GM21526 (cell line): ENCODE measurements at regions not wholly inside any gene's neighbourhood (a gene's known extent, or its start where the extent isn't known, plus 50 kb on each side); places are given as distances from the start of the nearest gene placed in this dataset.

Experiments
- ATAC-seq: cut with Tn5 transposase; IDR thresholded peaks from one replicate; pipeline ENCODE4 v1.9.1; 2021; ENCODE audit warnings: moderate library complexity; ENCODE audit not compliant: unreplicated experiment, low FRiP score

- ATAC-seq = no peak
These were observed 282.9 kb upstream of the ATP10B start for GRCh38 chr5:161134956-161135355.

- no peak for ATAC-seq
These were observed 282.1 kb upstream of the ATP10B start for GRCh38 chr5:161134083-161134482.

- no peak for ATAC-seq
These were observed 263.9 kb upstream of the ATP10B start for GRCh38 chr5:161115941-161116340.

GRCh38 chr5:161112371-161112770, 260.4 kb upstream of the ATP10B start:
- no peak for ATAC-seq

- no peak for ATAC-seq
These were observed 253.5 kb upstream of the ATP10B start for GRCh38 chr5:161105525-161105924.

GRCh38 chr5:161098516-161098915, 246.5 kb upstream of the ATP10B start:
- ATAC-seq = no peak

GRCh38 chr5:161096581-161096980, 244.6 kb upstream of the ATP10B start:
- ATAC-seq = no peak

GRCh38 chr5:161095953-161096352, 243.9 kb upstream of the ATP10B start:
- ATAC-seq = no peak

GRCh38 chr5:161094411-161094810, 242.4 kb upstream of the ATP10B start:
- ATAC-seq = no peak

- ATAC-seq = no peak
These were observed 241.1 kb upstream of the ATP10B start for GRCh38 chr5:161093100-161093499.

- no peak for ATAC-seq
These were observed 237.6 kb upstream of the ATP10B start for GRCh38 chr5:161089569-161089968.

- no peak for ATAC-seq
These were observed 234.4 kb upstream of the ATP10B start for GRCh38 chr5:161086461-161086860.

- ATAC-seq = no peak
These were observed 233.0 kb upstream of the ATP10B start for GRCh38 chr5:161085056-161085455.

GRCh38 chr5:161084115-161084514, 232.1 kb upstream of the ATP10B start:
- no peak for ATAC-seq

GRCh38 chr5:161078793-161079192, 226.8 kb upstream of the ATP10B start:
- no peak for ATAC-seq

GRCh38 chr5:161077936-161078545, 226.0 kb upstream of the ATP10B start:
- no peak for ATAC-seq

GRCh38 chr5:161077496-161077895, 225.5 kb upstream of the ATP10B start:
- no peak for ATAC-seq

GRCh38 chr5:161064781-161065180, 212.8 kb upstream of the ATP10B start:
- ATAC-seq = no peak

GRCh38 chr5:161064297-161064696, 212.3 kb upstream of the ATP10B start:
- ATAC-seq = no peak

GRCh38 chr5:161058781-161059180, 206.8 kb upstream of the ATP10B start:
- no peak for ATAC-seq

GRCh38 chr5:161051920-161052500, 200.0 kb upstream of the ATP10B start:
- no peak for ATAC-seq

GRCh38 chr5:161047024-161047423, 195.0 kb upstream of the ATP10B start:
- no peak for ATAC-seq

- ATAC-seq = no peak
These were observed 190.9 kb upstream of the ATP10B start for GRCh38 chr5:161042862-161043261.
